ENCODE measurements at regions not wholly inside any gene's neighbourhood (a gene's known extent, or its start where the extent isn't known, plus 50 kb on each side); places are given as distances from the start of the nearest gene placed in this dataset.

DNA sequence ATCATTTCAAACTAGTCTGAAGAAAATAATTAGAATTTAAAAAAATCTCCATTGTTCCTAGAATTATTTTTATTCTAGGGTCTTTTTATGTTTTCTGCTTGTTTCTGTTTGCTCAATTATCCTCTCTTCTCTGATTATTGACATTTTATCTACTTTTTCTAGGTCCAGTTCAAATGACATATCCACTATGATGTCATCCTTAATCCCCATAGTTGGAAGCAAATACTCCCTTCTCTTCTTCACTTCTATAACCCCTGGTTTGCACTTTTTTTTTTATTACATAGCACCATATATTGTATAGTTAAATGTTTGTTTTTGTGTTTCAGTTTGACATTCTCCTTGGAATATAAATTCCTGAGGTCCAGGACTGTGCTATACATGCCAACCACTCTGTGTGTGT is 82.6 kb downstream of the CT47B1 start:
- no peak overlapping the region for H2BK20ac ChIP-seq (ENCODE audit: low read depth, low read length, poor library complexity, severe bottlenecking)
- H3K9ac ChIP-seq (ENCODE audit: extremely low read depth, insufficient read length, low read length), result no peak overlapping the region
- H3K27me3 Mint-ChIP-seq (ENCODE audit: low read depth), result peaks cover 79% of the 10 kb centered on the region

More for the DNA sequence above, 82.6 kb downstream of the CT47B1 start:
- Histone ChIP-seq H3K23ac (ENCODE audit: insufficient read length, low read depth, low read length) (no peak overlapping the region), H2AK5ac (ENCODE audit: insufficient read length, low read length) (no peak overlapping the region), H3K23me2 (ENCODE audit: insufficient read length, low read depth, low read length, poor library complexity, severe bottlenecking) (no peaks in the 10 kb centered on the region), H4K5ac (ENCODE audit: insufficient read length, low read depth, low read length) (no peak overlapping the region), H2AFZ (ENCODE audit: low read length) (no peak overlapping the region), H3K79me2 (ENCODE audit: insufficient read depth, low read length) (no peaks in the 10 kb centered on the region), H3K9me3 (ENCODE audit: control insufficient read depth, low read depth, low read length) (peaks cover 32% of the 10 kb centered on the region), H3K4ac (ENCODE audit: low read depth, low read length) (no peak overlapping the region), H3K18ac (ENCODE audit: insufficient read length, low read depth, low read length) (no peak overlapping the region), H3K14ac (ENCODE audit: insufficient read depth, low read length) (no peak overlapping the region), H2BK5ac (ENCODE audit: insufficient read length, low read length) (no peak overlapping the region), H2BK120ac (ENCODE audit: low read depth, low read length, poor library complexity, severe bottlenecking) (no peak overlapping the region), H2BK12ac (ENCODE audit: insufficient read length, low read depth, low read length) (no peak overlapping the region), H3K4me2 (ENCODE audit: insufficient read depth, insufficient read length, low read length) (no peak overlapping the region), H3K27ac (ENCODE audit: insufficient read length, low read depth, low read length) (no peak overlapping the region), H4K20me1 (ENCODE audit: control insufficient read depth, insufficient read depth, insufficient read length) (no peaks in the 10 kb centered on the region), H3T11ph (ENCODE audit: low read length) (no peak overlapping the region), H4K91ac (ENCODE audit: insufficient read length, low read depth, low read length) (no peak overlapping the region), H4K8ac (replicated peaks; ENCODE audit: insufficient read length, low read depth, low read length) (no peak overlapping the region), H3K56ac (ENCODE audit: insufficient read length, low read depth, low read length) (no peak overlapping the region), H2BK15ac (ENCODE audit: low read depth, low read length) (no peak overlapping the region), H3K27me3 (ENCODE audit: insufficient read depth, low read length) (peaks cover 6% of the 10 kb centered on the region; the same call in 1 of the 2 replicates), H3K4me1 (ENCODE audit: insufficient read depth, low read length) (no peaks in the 10 kb centered on the region), H3K79me1 (ENCODE audit: insufficient read depth, low read depth, low read length, poor library complexity, severe bottlenecking) (no peaks in the 10 kb centered on the region)
- Mint-ChIP-seq H3K9me3 (peaks cover 36 to 60% of the 10 kb centered on the region in 2 experiments), H3K4me1 (peaks cover 0 to 4% of the 10 kb centered on the region in 2 experiments; a peak in 1 of 4 replicates), H3K4me3 (no peak overlapping the region), H3K36me3 (ENCODE audit: insufficient read depth in 1 of 3, low read depth in 3 of 3) (peaks cover 0 to 3% (median 0%) of the 10 kb centered on the region in 3 experiments; a peak in 1 of 7 replicates), H3K27ac (no peak overlapping the region)
- DNase-seq, result no peak
- TF ChIP-seq, protein P1, sequence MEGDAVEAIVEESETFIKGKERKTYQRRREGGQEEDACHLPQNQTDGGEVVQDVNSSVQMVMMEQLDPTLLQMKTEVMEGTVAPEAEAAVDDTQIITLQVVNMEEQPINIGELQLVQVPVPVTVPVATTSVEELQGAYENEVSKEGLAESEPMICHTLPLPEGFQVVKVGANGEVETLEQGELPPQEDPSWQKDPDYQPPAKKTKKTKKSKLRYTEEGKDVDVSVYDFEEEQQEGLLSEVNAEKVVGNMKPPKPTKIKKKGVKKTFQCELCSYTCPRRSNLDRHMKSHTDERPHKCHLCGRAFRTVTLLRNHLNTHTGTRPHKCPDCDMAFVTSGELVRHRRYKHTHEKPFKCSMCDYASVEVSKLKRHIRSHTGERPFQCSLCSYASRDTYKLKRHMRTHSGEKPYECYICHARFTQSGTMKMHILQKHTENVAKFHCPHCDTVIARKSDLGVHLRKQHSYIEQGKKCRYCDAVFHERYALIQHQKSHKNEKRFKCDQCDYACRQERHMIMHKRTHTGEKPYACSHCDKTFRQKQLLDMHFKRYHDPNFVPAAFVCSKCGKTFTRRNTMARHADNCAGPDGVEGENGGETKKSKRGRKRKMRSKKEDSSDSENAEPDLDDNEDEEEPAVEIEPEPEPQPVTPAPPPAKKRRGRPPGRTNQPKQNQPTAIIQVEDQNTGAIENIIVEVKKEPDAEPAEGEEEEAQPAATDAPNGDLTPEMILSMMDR (conservative IDR thresholded peaks at IDR 0.05), result no peak
